ENCODE measurements at regions not wholly inside any gene's neighbourhood (a gene's known extent, or its start where the extent isn't known, plus 50 kb on each side); places are given as distances from the start of the nearest gene placed in this dataset.

DNA sequence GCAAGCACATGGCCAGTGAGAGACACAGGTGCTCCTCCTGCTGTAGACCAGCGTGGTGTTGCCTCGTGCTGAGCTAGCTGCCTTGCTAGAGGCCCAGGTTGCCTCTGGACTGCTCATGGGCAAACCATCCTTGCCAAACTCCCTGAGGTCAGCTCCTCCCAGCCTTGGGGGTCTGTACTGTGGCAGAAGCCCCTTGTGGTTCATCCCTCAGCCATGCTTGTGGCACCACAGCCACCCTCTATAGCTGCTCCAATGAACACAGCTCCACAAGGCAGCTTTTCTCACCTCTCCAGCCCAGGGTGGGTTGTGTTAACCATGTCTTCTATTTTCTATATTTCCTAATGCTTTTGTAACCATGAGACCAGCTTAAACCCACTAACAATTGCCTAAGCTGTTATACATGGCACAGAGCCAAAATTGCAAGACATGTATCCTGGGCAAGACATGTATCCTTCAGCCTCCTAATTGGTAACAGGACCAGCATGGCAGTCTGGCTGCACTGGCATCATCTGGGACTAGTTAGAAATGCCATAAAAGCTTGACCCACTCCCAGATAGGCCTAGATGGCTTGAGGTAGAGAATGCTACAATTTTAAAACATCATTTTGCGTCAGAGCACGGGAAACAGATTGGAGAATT lies 183.1 kb upstream of the S1PR3 start:
- no peak for DNase-seq (ENCODE audit: extremely low spot score)
- CTCF ChIA-PET, result no interaction called here
- TF ChIP-seq, protein P1, sequence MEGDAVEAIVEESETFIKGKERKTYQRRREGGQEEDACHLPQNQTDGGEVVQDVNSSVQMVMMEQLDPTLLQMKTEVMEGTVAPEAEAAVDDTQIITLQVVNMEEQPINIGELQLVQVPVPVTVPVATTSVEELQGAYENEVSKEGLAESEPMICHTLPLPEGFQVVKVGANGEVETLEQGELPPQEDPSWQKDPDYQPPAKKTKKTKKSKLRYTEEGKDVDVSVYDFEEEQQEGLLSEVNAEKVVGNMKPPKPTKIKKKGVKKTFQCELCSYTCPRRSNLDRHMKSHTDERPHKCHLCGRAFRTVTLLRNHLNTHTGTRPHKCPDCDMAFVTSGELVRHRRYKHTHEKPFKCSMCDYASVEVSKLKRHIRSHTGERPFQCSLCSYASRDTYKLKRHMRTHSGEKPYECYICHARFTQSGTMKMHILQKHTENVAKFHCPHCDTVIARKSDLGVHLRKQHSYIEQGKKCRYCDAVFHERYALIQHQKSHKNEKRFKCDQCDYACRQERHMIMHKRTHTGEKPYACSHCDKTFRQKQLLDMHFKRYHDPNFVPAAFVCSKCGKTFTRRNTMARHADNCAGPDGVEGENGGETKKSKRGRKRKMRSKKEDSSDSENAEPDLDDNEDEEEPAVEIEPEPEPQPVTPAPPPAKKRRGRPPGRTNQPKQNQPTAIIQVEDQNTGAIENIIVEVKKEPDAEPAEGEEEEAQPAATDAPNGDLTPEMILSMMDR (IDR thresholded peaks at IDR 0.05; ENCODE audit: control extremely low read depth, extremely low read depth, low read depth, missing control alignments), result no peak
- POLR2A ChIA-PET, result no interaction called here

DNA sequence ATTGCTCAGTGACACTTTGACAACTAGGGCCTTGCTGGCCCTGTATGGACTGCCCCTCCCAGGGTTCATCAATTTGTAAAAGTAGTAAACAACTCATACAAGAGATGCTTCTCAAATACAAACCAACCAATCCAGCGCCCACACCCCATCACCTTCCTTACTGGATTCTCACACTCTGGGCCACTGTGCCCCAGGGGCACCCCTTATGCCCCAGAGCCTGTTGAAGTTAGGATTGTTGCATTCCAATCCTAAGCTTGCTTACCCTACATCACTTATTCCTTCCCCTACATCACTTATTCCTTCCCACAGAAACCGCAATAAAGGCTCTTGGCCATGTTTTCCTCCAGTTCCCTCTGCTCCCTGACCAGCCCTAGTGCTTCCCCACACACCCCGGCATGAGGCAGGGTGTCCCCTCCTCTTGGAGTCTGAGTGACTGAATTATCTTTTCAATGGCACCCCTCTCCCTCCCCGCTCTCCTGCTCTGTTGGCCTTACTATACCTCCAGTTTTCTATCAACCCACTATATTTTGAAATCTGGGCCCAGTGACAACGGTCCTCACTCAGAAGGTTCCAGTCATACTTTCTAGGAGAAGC lies 182.4 kb upstream of the S1PR3 start:
- POLR2A ChIA-PET, result no interaction called here
- CTCF ChIA-PET, result no interaction called here
- DNase-seq (ENCODE audit: extremely low spot score), result no peak
- TF ChIP-seq, protein P1 (IDR thresholded peaks at IDR 0.05; ENCODE audit: control extremely low read depth, extremely low read depth, low read depth, missing control alignments), result no peak

DNA sequence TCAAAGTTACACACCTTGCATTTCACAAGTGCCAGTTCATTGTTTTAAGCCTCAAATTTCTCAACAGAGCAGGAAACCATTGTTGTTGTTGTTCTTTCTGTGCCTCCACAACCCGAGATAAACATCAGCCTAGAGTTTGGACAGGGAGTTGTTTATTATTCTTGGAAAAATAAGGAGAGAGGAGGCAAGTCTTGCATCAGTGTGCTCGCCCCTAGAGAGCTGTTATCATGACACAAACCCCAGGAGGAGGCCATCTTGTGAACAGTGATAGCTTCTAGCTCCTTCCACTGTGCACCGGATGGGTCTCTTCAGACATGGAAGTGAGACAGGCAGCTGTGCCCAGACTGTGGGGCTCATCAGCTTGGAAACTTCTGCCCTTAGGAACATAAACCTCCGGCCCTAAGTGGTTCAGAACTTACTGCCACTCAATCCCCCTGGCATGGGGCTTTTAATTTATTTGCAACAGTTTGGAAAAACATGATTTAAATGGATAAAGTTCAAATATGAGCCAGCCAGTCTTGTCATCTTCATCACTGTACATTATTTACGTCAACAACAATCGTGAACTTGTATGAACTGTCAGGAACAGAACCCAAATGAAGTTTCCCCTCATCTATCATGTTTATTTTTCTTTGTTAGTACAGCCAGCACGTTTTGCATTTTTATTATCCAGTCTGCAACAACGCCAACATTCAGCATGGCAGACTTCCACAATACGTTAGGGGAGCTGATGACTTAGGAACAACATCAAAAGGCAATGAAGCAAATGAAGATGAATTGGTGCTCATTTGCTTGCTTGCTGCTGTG lies 181.7 kb upstream of the S1PR3 start:
- CTCF ChIA-PET, result no interaction called here
- POLR2A ChIA-PET, result no interaction called here
- TF ChIP-seq, protein P1 (IDR thresholded peaks at IDR 0.05; ENCODE audit: control extremely low read depth, extremely low read depth, low read depth, missing control alignments), result no peak
- no peak for DNase-seq (ENCODE audit: extremely low spot score)

DNA sequence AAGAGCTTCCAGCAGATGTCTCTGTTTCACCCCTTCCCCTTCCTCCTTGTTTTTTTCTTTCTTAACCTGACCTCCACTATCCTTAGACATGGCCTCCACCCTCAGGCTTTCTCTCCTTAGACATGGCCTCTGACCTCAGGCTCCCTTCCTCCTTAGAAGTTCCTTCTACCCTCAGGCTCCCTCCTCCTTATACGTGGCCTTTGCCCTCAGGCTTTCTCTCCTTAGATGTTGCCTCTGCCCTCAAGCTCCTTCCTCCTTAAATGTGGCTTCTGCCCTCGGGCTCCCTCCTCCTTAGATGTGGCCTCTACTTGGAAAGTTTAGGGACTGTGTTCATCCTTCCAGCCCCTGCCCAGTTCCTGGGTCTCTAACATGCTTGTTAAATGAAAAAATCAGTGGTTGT lies 180.4 kb upstream of the S1PR3 start:
- ChIA-PET CTCF (no interaction called here), POLR2A (no interaction called here)
- no peak for DNase-seq (ENCODE audit: extremely low spot score)
- TF ChIP-seq, protein P1 (IDR thresholded peaks at IDR 0.05; ENCODE audit: control extremely low read depth, extremely low read depth, low read depth, missing control alignments), result no peak

DNA sequence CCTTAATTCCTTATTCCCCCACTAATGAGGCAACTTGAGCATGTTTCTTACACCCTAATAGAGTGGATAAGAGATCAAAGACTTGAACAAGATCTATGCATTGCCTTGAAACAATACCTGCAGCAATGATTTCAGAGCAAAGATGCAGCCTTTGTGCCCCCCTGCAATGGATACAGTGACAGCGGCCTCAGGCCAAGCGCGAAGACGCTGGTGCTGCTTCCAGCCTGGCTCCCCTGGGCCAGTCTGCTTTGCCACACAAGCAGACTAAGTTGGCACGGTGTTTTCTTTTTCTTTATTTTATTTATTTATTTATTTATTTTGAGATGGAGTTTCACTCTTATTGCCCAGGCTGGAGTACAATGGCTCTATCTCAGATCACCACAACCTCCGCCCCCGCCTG lies 179.8 kb upstream of the S1PR3 start:
- TF ChIP-seq, protein P1 (IDR thresholded peaks at IDR 0.05; ENCODE audit: control extremely low read depth, extremely low read depth, low read depth, missing control alignments), result no peak
- DNase-seq (ENCODE audit: extremely low spot score), result no peak
- ChIA-PET POLR2A (no interaction called here), CTCF (no interaction called here)

DNA sequence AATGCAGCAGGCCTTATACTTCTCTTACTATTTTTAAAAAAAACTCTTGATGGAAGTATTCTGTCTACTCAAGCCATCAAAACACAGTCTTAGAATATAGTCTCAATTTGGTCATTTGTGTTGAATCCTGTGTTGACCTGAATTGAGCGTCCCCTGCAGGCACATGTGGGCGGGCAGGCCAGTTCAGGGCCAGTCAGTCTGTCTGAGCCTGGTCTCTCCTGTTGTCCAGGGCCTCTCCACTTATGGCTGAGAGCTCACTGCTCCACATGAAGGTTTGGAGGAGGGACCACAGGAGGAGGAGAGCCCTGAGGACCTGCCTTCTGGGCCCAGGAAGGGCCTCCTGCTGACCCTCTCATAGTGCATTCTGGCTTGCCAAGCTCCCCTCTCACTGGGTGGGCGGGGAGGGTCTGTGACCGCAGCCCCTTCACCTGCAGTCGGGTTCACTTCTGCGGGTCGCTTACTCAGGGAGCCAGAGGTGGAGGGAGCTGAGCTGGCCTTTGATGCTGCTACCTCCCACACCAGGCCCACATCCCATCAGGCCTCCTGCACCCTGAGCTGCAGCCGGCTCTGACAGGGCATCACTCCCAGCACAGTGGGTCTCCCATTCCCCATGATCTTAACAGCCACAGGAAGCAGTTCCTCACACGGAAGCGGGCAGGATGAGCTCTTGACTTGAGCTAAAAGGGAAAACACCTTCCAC lies 178.2 kb upstream of the S1PR3 start:
- no peak for DNase-seq (ENCODE audit: extremely low spot score)
- TF ChIP-seq, protein P1 (IDR thresholded peaks at IDR 0.05; ENCODE audit: control extremely low read depth, extremely low read depth, low read depth, missing control alignments), result no peak
- ChIA-PET CTCF (no interaction called here), POLR2A (interaction anchor here (0.6 kb wide), 1 partner anchor 33 kb away, joined by 6 read pairs; no protein-coding TSS in a partner anchor)

Measured in GM10248 (cell line).